ENCODE measurements at regions not wholly inside any gene's neighbourhood (a gene's known extent, or its start where the extent isn't known, plus 50 kb on each side); places are given as distances from the start of the nearest gene placed in this dataset.
A peak's percentile ranks its signal among the peaks of the same experiment; 100 is the strongest.

DNA sequence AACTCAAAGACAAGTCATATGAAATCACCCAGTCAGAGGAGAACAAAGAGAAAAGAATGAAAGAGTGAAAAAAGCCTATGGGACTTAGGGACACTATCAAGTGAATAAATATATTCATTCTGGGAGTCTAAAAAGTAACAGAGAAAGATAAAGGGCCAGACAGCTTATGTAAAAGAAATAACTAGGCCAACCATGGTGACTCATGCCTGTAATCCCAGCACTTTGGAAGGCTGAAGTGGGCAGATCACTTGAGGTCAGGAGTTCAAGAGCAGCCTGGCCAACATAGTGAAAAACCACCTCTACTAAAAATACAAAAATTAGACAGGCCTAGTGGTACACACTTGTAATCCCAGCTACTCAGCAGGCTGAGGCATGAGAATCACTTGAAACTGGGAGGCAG, 154.7 kb upstream of the TMEM106B start:
- H3K27ac ChIP-seq: no peak overlapping the region
- H3K27me3 ChIP-seq: no peaks in the 10 kb centered on the region
- H4K20me1 ChIP-seq: no peaks in the 10 kb centered on the region
- H3K4me3 ChIP-seq: no peak overlapping the region
- no peaks in the 10 kb centered on the region for H3K36me3 ChIP-seq
- no peaks in the 10 kb centered on the region for H3K4me1 ChIP-seq
- TF ChIP-seq Cebpa-rat (IDR thresholded peaks at IDR 0.05): no peak
- peaks cover 12 to 32% (median 17%) of the 10 kb centered on the region in 11 experiments for H3K9me3 ChIP-seq (replicated peaks in 1 of 11)
- no peak overlapping the region for H3K9ac ChIP-seq
- no peak overlapping the region for H3K4me2 ChIP-seq

DNA sequence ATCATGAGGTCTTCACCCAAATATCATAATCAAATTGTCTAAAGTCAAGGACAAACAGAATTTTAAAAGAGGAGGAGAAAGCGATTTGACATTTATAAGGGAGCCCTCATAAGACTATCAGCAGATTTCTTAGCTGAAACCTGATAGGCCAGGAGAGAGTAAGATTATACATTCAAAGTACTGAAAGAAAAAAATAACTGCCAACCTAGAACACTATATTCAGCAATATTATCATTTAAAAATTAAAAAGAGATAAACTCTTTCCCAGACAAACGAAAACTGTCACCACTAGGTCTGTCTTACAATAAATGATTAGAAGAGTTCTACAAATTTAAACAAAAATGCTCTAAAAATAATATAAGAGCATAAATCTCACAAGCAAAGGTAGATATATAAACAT, 154.1 kb upstream of the TMEM106B start:
- no peaks in the 10 kb centered on the region for H3K4me1 ChIP-seq
- no peak for TF ChIP-seq Cebpa-rat (IDR thresholded peaks at IDR 0.05)
- no peak overlapping the region for H3K9ac ChIP-seq
- no peak overlapping the region for H3K4me2 ChIP-seq
- H3K4me3 ChIP-seq: no peak overlapping the region
- H3K9me3 ChIP-seq (replicated peaks in 1 of 11): peaks cover 12 to 32% (median 17%) of the 10 kb centered on the region in 11 experiments
- H3K27me3 ChIP-seq: no peaks in the 10 kb centered on the region
- H3K27ac ChIP-seq: no peak overlapping the region
- H4K20me1 ChIP-seq: no peaks in the 10 kb centered on the region
- H3K36me3 ChIP-seq: no peaks in the 10 kb centered on the region

DNA sequence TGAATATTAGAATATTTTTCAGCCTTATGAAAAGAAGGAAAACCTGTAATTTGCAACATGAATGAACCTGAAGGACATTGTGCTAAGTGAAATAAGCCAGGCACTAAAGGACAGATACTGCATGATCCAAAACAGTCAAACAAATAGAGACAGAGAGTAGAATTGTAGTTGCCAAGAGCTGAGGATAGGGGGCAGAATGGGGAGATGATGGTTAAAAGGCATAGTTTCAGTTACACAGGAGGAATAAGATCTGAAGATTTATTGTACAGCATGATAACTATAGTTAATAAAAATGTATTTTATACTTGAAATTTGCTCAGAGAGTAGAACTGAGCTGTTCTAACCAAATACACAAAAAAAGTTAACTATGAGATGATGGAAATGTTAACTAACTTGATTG, 149.0 kb upstream of the TMEM106B start:
- Histone ChIP-seq H4K20me1 (no peaks in the 10 kb centered on the region), H3K27ac (no peak overlapping the region), H3K36me3 (no peaks in the 10 kb centered on the region), H3K27me3 (no peaks in the 10 kb centered on the region), H3K4me1 (peaks cover 0 to 15% (median 0%) of the 10 kb centered on the region in 10 experiments; a peak in 4 of 20 replicates), H3K4me2 (no peak overlapping the region), H3K4me3 (no peak overlapping the region), H3K9me3 (replicated peaks in 1 of 11) (peaks cover under 1 to 12% (median 5%) of the 10 kb centered on the region in 11 experiments; a peak in 20 of 22 replicates), H3K9ac (no peak overlapping the region)
- no peak for TF ChIP-seq Cebpa-rat (IDR thresholded peaks at IDR 0.05)

GRCh38 chr7:12064586-12065127, 146.4 kb upstream of the TMEM106B start:
- Histone ChIP-seq H3K9ac (no peak overlapping the region), H3K4me2 (no peak overlapping the region)
- no peak for TF ChIP-seq Cebpa-rat (IDR thresholded peaks at IDR 0.05)

GRCh38 chr7:12066004-12066403, 145.1 kb upstream of the TMEM106B start:
- Histone ChIP-seq H3K4me2 (peak overlapping the region in 2 of 11 experiments; percentile 57 to 62; a peak in 4 of 22 replicates), H3K4me1 (peaks cover 0 to 30% (median 0%) of the 10 kb centered on the region in 10 experiments; a peak in 4 of 20 replicates), H3K27me3 (no peaks in the 10 kb centered on the region), H3K9me3 (replicated peaks in 1 of 11) (no peaks in the 10 kb centered on the region), H4K20me1 (no peaks in the 10 kb centered on the region), H3K36me3 (no peaks in the 10 kb centered on the region), H3K4me3 (no peak overlapping the region), H3K27ac (peak overlapping the region in 3 of 11 experiments; percentile 50 to 74 (median 72); a peak in 5 of 22 replicates), H3K9ac (no peak overlapping the region)
- no peak for TF ChIP-seq Cebpa-rat (IDR thresholded peaks at IDR 0.05)

More at GRCh38 chr7:12064586-12065127, 146.4 kb upstream of the TMEM106B start:
- no peak overlapping the region for H3K27ac ChIP-seq
- H4K20me1 ChIP-seq: no peaks in the 10 kb centered on the region
- H3K4me1 ChIP-seq: peaks cover 0 to 30% (median 0%) of the 10 kb centered on the region in 10 experiments; a peak in 4 of 20 replicates
- no peak overlapping the region for H3K4me3 ChIP-seq
- H3K9me3 ChIP-seq (replicated peaks in 1 of 11): no peaks in the 10 kb centered on the region
- H3K27me3 ChIP-seq: no peaks in the 10 kb centered on the region
- H3K36me3 ChIP-seq: no peaks in the 10 kb centered on the region

DNA sequence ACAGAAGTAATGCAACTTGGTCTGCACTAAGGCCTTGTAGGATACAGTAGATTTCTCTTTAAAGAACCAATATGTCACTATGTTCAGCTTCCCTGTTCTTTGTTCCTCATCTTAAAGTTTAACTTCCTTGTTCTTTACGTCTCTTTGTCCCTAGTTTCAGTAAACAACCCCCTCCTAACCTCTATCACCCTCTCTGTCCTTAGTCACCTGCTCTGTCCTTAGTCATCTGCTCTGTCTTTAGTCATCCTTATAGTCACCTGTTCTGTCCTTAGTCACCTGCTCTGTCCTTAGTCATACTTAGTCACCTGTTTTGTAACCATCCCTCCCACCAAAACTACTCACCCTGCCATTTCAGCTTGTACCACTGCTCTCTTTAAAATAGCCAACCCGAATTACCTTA, 144.6 kb upstream of the TMEM106B start:
- no peaks in the 10 kb centered on the region for H3K9me3 ChIP-seq (replicated peaks in 1 of 11)
- no peaks in the 10 kb centered on the region for H4K20me1 ChIP-seq
- H3K27me3 ChIP-seq: no peaks in the 10 kb centered on the region
- TF ChIP-seq Cebpa-rat (IDR thresholded peaks at IDR 0.05): no peak
- H3K27ac ChIP-seq: peak overlapping the region in 4 of 11 experiments; percentile 26 to 74 (median 61); a peak in 6 of 22 replicates
- peak overlapping the region in 2 of 11 experiments; percentile 57 to 62; a peak in 4 of 22 replicates for H3K4me2 ChIP-seq
- 0 out of 22 replicates have a peak overlapping the region, but pooled peaks of 1 of the 11 experiments have one; percentile 16 for H3K9ac ChIP-seq
- no peak overlapping the region for H3K4me3 ChIP-seq
- no peaks in the 10 kb centered on the region for H3K36me3 ChIP-seq
- peaks cover 0 to 30% (median 0%) of the 10 kb centered on the region in 10 experiments; a peak in 4 of 20 replicates for H3K4me1 ChIP-seq

- Histone ChIP-seq H4K20me1 (no peaks in the 10 kb centered on the region), H3K4me2 (peak overlapping the region in 2 of 11 experiments; percentile 57 to 62; a peak in 4 of 22 replicates), H3K27ac (peak overlapping the region in 4 of 11 experiments; percentile 26 to 74 (median 61); a peak in 6 of 22 replicates), H3K27me3 (no peaks in the 10 kb centered on the region), H3K4me3 (no peak overlapping the region), H3K9ac (0 out of 22 replicates have a peak overlapping the region, but pooled peaks of 1 of the 11 experiments have one; percentile 16), H3K36me3 (no peaks in the 10 kb centered on the region), H3K4me1 (peaks cover 0 to 30% (median 0%) of the 10 kb centered on the region in 10 experiments; a peak in 4 of 20 replicates), H3K9me3 (replicated peaks in 1 of 11) (no peaks in the 10 kb centered on the region)
- no peak for TF ChIP-seq Cebpa-rat (IDR thresholded peaks at IDR 0.05)
These were observed 143.8 kb upstream of the TMEM106B start for GRCh38 chr7:12067156-12067831.

- peaks cover 4 to 12% (median 7%) of the 10 kb centered on the region in 11 experiments; a peak in 21 of 22 replicates for H3K9me3 ChIP-seq (replicated peaks in 1 of 11)
- H3K9ac ChIP-seq: no peak overlapping the region
- no peak for TF ChIP-seq Cebpa-rat (IDR thresholded peaks at IDR 0.05)
- H3K4me3 ChIP-seq: no peak overlapping the region
- no peaks in the 10 kb centered on the region for H3K36me3 ChIP-seq
- H4K20me1 ChIP-seq: no peaks in the 10 kb centered on the region
- no peak overlapping the region for H3K4me2 ChIP-seq
- no peak overlapping the region for H3K27ac ChIP-seq
- H3K4me1 ChIP-seq: peaks cover 0 to 30% (median 0%) of the 10 kb centered on the region in 10 experiments; a peak in 4 of 20 replicates
- H3K27me3 ChIP-seq: no peaks in the 10 kb centered on the region
These were observed 141.3 kb upstream of the TMEM106B start for GRCh38 chr7:12069757-12070156.

GRCh38 chr7:12074889-12075288, 136.2 kb upstream of the TMEM106B start:
- no peak overlapping the region for H3K4me2 ChIP-seq
- H4K20me1 ChIP-seq: no peaks in the 10 kb centered on the region
- H3K36me3 ChIP-seq: no peaks in the 10 kb centered on the region
- no peak for TF ChIP-seq Cebpa-rat (IDR thresholded peaks at IDR 0.05)
- no peaks in the 10 kb centered on the region for H3K27me3 ChIP-seq
- peaks cover 18 to 31% (median 24%) of the 10 kb centered on the region in 11 experiments for H3K9me3 ChIP-seq (replicated peaks in 1 of 11)
- H3K4me1 ChIP-seq: no peaks in the 10 kb centered on the region
- H3K27ac ChIP-seq: no peak overlapping the region
- no peak overlapping the region for H3K4me3 ChIP-seq
- no peak overlapping the region for H3K9ac ChIP-seq

Data from BLaER1 treated with 17β-estradiol and CSF1 and Interleukin-3, amounts not matched to agents 10 nM and 100 nM (cell line).